Omental fat pad (tissue), 3 donors: ENCODE measurements at regions not wholly inside any gene's neighbourhood (a gene's known extent, or its start where the extent isn't known, plus 50 kb on each side); places are given as distances from the start of the nearest gene placed in this dataset.

Experiments
- ATAC-seq: fragments of 150-250 bp; one replicate; pipeline ENCODE4 v1.9.1; 2016; ENCODE audit warnings: mild to moderate bottlenecking, moderate library complexity; ENCODE audit not compliant: low FRiP score
- DNase-seq: peaks from one replicate; pipeline ENCODE4 v3.0.0-alpha.2; 2019; ENCODE audit warnings: low spot score
- CTCF ChIP-seq, 3 donors: fragments of 450-650 bp; IDR thresholded peaks; one replicate each; pipeline ENCODE4 v1.5.1; 2016 to 2017; ENCODE audit warnings: antibody characterized with exemption in 3 of 3, mild to moderate bottlenecking in 3 of 3, moderate library complexity in 2 of 3

DNA sequence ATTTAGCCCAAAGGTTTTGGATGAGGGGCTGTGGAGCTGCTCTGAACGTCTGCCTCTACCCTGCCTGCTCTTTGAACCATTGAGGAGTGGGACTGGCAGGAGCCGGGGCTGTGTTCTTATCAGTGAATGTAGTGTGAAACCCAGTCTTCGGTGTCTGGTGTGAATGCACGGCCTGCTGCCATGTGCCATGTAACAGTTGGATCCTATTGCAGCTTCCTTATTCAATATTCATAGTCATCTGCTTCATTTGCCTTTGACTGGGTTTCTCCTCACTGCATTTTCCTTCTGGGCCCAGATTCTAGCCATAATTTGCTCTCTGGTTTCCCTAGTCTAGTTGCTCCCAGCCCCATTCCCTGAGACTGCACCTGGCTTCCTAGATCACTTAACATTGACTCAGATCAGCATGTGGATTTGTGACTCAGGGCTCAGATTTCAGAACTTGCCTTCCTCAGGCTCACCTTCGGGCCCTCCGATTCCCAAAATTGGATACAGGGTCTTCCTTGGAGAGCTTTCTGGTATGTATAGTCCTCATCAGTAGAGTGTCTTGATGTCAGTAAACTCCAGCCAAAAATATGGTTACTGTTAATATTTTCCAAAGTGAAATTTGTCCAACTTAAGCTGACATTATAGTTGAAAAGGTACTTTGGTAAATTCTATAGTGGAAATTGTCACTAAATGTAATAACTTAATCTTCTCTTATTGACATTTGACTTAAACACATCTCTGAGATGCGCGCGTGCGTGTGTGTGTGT, 94.0 kb upstream of the DDIT4L start:
- ATAC-seq (no peak), DNase-seq (no peak)
- no peak for TF ChIP-seq CTCF (IDR thresholded peaks at IDR 0.05)

DNA sequence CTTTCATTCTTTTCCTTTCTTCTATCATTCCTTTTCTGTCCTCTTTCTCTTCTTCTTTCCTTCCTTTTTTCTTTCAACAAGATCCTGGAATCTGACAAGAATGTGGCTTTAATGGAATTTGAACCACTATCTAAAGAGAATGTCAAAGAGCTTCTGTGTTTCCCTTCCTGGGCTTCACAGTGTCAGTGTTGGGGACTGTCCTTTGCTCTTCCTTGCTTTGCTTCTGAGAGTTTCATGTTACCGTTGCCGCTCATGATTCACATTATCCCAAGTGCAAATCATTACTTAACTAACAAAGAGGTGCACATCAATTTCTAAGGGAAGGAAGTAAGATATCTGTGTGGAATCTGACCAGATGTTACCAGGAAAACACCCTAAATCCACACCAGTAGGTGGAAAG, 90.5 kb upstream of the DDIT4L start:
- no peak for TF ChIP-seq CTCF (IDR thresholded peaks at IDR 0.05)
- DNase-seq (no peak), ATAC-seq (no peak)

DNA sequence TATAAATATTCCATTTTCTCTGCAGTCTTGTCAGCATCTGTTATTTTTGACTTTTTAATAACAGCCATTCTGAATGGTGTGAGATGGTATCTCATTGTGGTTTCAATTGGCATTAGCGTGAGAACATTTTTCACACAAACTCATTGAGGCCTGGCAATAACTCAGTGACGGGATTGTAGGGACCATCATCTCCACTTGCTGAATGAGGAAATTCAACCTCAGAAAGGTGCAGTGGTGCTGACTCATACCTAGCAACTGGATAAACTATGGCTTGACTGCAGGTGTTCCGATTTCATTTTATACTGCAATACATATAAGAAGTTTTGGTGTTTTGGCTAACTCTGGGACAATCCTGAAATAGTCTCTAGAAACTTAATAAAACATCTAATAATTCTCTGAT, 88.3 kb upstream of the DDIT4L start:
- DNase-seq (no peak), ATAC-seq (no peak)
- TF ChIP-seq CTCF (IDR thresholded peaks at IDR 0.05): no peak

DNA sequence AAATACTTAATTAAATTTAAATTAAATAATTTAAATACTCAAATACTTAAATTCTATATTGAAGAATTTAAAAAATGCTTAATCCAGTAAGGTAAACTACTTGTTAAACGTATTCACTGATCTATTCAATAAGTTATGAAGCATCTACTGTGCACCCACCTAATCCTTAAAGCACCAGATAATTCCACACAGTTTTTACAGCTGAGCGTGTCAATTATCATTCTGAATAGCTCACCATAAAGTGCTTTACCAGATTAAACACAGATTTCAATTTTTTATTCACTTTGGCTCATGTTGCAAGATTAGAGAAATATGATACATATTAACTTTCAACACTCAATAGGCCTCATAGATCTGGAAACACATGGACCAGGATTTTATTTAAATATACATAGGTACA, 79.2 kb upstream of the DDIT4L start:
- no peak for TF ChIP-seq CTCF (IDR thresholded peaks at IDR 0.05)
- ATAC-seq (no peak), DNase-seq (no peak)

DNA sequence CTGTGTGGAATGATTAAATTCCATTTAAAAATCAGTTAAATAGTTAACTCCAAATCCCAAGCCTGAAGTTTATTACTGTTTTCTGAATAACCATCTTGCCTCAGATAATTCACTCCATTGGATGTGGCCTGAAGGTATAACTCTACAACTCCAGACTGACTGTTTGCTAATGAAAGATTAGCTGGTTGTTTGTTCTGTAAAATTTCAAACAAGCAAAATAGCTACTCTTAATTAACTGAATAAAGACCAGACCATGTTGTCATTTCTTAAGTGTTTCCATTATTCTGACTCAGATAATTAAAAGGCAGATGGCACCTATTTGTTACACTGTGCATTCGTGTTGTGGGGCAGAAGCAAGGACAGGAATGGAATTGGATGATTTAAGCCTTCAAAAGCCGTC, 78.5 kb upstream of the DDIT4L start:
- DNase-seq (no peak), ATAC-seq (no peak)
- TF ChIP-seq CTCF (IDR thresholded peaks at IDR 0.05): no peak

DNA sequence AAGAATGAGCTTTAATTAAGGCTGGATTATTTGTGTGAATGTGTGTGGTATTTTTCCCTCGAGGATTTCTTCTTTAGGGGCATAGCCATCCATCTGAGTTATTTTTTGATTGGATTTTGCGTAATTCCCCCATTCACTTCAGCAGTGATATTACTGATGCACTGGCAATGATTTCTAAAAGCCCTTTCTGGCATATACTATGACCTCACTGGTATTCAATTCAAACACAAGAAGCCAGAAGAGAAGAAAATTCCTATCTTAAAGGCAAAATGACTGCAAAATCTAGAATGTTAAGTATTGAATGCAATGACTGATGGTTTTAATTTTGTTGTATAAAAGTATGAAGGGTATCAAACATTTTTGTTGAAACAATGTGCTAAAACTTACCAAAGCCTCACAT, 71.1 kb upstream of the DDIT4L start:
- DNase-seq (no peak), ATAC-seq (no peak)
- no peak for TF ChIP-seq CTCF (IDR thresholded peaks at IDR 0.05)

- no peak for TF ChIP-seq CTCF (IDR thresholded peaks at IDR 0.05)
- ATAC-seq (no peak), DNase-seq (no peak)
These were observed 68.4 kb upstream of the DDIT4L start for GRCh38 chr4:100258675-100259074.
